ENCODE measurements at regions not wholly inside any gene's neighbourhood (a gene's known extent, or its start where the extent isn't known, plus 50 kb on each side); places are given as distances from the start of the nearest gene placed in this dataset.

DNA sequence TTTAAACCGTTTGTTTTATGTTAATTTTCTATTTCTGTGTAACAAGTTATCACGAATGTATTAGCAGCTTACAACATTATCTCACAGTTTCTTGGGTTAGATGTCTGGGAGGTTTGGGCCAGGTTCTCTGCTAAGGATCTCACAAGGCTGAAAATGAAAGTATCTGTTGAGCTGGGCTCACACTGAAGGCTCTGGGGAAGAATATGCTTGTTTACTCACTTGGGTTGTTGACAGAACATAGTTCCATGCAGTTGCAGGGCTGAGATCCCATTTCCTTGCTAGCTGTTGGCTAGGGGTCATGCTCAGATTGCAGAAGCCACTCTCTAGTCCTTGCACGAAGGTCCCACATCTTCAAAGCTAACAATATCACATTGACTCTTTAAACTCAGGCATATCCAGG, 266.6 kb upstream of the GNAI1 start:
- no peak for DNase-seq (ENCODE audit: low spot score)

DNA sequence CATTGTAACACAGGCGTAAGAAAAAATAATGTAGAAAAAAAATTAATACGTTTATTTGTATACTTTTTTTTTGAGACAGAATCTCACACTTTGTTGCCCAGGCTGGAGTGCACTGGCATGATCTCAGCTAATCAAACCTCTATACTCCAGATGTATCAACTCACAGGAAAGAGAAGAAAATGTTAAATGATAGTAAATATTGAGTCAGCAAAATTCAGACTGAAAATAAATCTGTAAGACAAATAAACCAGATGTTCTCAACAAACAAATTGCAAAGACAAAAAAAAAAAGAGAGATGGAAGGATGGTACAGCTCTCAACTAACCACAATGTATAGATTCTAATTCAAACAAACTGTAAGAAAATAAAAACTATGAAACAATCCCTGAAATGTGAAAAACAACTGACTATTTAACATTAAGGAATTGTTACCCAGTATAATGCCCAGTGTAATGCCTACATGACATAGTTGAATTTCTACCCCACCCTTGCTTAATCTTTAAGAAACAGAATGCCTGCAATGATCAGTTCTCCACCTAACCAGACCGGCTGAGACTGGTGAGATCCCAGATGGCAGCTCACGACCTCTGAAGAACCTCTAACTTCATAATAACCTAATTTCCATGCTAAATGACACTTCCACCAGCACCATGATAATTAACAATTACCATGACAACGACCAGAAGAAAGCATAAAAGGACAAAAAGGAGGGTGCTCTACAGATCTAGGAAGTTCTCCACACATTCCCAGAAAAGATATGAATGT, 272.0 kb upstream of the GNAI1 start:
- DNase-seq (ENCODE audit: low spot score): no peak

DNA sequence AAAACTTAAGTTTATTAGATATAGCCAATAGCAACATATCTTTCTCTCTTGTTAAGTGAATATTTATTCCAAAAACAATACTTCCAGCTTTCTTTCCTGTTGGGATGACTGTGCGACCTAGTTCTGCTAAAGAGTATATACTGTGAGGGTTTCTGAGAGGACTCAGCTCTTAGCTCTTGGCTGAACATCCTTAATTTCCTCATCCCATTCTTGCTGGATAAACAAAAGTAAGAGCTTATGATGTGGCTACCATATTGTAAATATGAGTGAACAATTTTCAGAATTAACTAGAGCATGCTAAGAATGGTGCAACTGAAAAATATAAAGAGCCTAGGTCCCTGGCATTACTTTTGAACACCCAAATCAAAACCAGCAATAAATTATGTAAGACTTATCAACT, 279.5 kb upstream of the GNAI1 start:
- no peak for DNase-seq (ENCODE audit: low spot score)

DNA sequence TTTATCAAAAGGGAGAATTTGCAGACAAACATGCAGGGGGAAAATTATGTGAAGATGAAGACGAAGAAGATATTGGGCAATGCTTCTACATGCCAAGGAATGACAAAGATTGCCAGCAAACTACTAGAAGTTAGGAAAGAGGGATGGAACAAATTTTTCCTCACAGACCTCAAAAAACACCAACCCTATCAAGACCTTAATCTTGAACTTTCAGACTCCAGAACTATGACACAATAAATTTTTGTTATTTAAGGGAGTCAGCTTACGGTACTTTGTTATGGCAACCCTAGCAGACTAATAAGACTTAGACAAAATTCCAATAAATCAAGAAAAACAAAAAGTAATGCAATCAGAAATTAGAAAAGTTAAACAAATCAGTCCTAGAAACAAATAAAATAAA, 280.0 kb upstream of the GNAI1 start:
- DNase-seq (ENCODE audit: low spot score): no peak

DNA sequence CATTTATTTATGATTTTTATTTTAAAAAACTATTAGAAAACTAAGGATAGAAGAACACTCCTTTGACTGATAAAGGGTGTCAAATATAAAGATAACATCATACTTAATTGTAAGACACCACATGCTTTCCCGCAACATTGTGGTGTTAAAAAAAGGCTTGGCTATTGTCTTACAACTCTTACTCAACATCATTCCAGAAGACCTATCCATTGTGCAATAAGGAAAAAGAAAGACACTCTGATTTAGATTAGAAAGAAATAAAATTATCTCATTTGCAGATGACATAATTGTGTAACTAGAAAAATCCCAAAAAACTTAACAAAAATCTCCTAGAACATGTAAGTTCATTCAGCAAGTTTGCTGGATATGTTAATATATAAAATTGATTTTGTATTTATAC, 296.7 kb upstream of the GNAI1 start:
- DNase-seq (ENCODE audit: low spot score): no peak

DNA sequence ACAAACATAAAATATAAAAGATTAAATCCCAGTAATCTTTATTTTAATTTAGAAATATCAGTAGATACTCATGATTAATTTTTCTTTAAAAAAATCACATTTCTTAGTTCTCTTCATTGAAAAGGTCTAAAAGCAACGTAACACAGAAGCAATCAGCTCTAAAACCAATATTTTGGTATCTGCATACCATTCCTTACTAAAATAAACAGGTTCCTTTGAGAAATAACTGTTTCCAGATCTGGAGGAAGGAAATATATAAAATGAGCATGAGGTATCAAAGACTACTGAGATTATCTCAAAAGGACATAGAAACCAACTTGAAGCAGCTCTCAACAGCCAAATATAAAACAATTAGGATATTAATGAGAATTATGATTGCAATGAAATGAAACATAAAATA, 301.0 kb upstream of the GNAI1 start:
- DNase-seq (ENCODE audit: low spot score): no peak

DNA sequence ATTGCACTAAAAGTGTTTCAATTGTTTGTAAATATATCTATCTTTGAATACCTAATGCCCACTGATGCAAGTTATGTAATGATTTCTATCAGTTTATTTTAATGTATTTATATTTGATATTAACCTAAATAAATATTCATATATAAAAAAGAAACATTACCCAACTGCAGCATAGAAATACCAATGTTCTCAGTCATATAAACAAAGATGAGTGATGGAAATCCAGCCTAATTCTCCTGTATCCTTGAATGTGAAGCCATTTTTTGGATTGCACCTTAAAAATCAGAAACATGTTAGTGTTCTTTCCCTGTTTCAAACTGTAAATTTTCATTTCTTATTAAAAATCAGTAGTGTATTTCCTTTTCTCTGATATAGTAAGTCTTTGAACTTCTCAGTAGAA, 305.8 kb upstream of the GNAI1 start:
- DNase-seq (ENCODE audit: low spot score): no peak

DNA sequence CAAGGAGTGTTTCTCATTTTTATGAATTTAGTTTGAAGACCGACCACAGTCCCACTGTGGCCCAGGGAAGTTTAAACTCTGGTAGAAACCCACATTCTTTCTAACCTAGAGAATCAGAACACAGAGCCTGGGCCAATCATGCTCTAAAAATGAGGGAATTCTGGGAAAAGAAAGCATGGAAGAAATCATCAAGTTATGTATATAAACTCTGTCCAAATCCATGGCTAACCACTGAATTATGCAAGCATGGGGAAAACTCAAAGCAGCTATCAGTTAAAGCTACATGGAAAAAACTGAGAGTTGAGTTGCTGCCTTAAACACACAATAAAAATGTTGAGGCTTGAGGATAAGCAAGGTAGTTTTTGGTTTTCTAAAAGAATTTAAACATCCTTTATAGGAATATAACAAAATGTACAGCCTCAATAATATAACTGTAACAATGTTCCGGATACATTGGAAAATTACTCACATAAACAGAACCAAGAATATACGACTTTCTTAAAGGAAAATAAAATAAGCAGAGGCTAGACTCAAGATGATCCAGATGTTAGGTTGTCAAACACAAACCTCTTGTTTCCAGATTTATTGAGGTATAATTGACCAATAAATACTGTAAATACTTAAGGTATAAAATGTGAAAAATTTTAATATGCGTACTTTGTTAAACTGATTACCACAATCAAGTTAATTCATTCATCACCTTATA, 311.2 kb upstream of the GNAI1 start:
- DNase-seq (ENCODE audit: low spot score): no peak

DNA sequence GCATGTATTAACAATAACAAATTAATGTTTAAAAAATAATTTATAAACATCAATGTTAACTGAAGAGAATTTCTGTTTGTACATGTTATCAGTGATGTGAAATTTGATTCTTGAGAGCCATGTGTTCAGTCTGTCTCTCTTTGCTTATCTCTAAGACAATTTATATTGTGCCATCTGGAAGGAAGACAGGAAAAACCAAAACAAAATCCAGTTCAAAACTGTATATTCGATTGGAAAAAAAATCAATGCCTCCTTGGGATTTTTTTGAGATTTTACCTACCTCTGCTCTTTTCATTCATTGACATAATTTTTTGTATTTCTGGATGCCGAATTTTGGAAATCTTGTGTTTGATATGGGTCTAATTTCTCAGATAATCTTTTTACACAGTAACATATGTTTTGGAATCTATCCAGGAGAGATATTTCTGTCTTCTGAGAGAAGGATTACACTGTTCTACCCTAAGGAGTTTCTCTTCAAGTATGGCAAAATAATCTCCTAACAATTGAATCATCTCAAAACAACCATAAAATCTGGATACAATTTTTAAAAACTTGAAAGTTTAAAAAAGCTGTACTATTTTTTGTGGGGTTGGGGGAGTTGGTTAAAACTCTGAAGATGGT, 311.9 kb upstream of the GNAI1 start:
- DNase-seq (ENCODE audit: low spot score): no peak

DNA sequence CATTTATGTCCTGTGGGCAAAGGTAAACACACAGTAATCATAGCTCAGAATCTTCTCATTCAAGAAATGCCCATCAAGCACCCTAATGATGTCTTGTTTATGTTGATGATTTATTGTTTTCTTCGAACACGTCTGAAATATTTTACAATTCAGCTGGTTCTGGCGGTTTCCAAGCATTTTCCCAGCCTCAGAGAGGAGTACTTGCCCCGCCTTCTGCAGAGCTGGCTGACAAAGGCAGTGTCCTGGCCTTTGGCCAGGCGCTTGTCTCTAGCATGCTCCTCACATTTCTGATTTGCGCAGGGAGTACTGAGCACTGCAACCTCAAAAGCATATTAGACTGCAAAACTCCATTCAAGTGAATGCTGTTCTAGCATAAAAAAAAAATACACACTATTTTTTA, 314.2 kb upstream of the GNAI1 start:
- DNase-seq (ENCODE audit: low spot score): no peak

DNA sequence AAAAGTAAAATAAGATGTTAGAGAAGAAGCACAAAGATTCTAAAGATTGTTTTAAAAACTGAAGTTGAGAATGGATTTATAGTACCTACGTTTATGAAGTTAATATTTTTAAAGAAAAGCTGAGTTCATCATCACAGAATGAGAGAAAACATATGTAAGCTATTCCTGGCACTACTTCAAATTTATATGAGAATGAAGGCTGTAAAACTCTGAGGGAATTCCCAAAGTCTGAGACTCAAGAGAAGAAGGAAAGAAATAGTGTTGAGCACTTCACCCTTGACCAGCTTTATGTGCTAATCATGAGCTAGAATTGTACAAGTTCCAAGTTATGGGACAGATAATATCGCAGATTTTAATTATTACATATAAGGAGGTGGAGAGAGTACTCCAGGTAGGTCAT, 323.7 kb upstream of the GNAI1 start:
- no peak for DNase-seq (ENCODE audit: low spot score)

DNA sequence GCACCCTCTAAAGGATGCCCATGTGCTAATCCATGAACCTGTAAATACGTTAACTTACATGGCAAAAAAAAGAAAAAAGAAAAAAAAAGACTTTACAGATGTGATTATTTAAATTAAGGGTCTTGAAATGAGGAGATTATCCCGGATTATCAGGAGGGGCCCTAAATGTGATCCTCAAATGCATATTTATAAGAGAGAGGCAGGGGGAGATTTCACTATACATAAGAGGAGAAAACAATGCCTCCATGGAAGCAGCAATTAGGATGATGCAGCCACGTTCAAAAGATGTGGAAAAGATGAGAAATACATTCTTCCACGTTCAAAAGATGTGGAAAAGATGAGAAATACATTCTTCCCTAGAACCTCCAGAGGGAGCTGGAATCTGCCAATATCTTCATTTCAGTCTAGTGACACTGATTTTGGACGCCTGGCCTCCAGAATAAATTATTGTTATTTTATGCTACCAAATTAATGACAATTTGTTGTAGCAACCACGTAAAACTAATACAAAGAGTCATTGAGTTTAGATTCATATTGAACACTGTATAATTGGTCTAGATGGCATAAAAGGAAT, 328.4 kb upstream of the GNAI1 start:
- DNase-seq (ENCODE audit: low spot score): no peak

DNA sequence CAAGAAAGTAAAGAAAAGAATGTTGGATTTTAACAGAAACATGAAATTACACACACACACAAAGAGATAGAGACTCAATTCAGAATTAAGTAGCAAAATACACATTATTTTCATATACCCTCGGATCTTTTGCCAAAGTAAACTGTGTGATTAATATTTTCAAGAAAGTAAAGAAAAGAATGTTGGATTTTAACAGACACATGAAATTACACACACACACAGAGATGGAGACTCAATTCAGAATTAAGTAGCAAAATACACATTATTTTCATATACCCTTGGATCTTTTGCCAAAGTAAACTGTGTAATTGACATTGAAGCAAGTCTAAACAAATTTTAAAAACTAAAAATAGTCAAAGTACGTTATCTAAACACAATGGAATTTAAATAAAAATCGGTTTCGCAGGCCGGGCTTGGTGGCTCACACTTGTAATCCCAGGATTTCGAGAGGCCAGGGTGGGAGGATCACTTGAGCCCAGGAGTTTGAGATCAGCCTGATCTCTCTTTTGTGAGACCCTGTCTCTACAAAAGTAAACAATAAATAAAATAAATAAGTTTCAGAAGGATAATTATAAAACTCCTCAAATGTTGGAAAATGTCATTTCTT, 337.3 kb upstream of the MAGI2 start:
- DNase-seq (ENCODE audit: low spot score): no peak

DNA sequence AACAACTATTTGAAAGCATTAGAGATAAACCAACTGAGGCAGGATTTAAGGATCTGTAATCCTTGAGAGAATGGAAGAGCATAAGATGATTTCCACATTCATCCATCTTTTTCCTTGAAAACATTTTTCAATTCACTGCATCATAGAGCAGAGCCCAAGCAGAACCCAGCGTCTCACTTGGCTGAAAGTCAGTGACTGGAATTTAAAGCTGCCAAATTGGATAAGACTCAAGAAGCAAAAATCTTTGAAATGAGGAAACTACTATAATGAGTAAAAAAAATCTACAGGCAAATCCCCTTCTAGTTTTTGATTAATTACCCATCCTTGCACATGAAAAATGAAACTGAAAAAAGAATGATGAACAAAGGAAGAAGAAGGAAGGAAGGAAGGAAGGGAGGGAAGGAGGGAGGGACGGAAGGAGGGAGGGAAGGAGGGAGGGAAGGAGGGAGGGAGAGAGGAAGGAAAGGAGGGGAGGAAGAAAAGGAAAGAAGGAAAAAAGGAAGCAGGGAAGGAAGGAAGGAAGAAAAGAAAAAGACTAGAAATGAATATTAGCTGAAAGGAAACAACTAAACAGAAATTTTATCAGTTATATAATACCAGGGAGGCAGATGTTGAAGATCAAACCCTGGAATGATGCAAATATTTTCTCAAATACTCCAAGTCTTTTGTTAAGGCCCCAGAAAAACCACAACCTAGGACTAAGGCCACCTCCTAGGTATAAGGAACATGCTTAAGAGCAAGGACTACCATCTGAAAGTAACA, 336.3 kb upstream of the MAGI2 start:
- no peak for DNase-seq (ENCODE audit: low spot score)

DNA sequence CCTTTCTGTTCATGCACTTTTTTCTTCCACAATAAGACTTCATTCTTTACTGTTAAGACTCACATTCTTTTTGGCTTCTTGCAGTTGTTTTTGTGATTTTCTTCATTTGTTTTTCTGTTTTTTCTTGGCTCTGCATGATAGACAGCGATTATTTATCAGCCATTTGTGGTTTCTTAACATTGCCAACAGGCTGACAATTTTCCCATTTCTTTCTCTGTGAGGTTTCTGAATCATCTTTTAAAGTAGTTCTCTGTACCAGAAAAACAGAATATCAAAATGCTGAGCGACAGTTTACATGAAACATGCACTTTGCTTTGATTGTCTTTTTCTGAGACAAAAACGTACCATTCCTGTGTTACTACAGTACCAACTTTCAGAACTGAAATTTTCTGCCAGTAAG, 334.2 kb upstream of the MAGI2 start:
- DNase-seq (ENCODE audit: low spot score): no peak

DNA sequence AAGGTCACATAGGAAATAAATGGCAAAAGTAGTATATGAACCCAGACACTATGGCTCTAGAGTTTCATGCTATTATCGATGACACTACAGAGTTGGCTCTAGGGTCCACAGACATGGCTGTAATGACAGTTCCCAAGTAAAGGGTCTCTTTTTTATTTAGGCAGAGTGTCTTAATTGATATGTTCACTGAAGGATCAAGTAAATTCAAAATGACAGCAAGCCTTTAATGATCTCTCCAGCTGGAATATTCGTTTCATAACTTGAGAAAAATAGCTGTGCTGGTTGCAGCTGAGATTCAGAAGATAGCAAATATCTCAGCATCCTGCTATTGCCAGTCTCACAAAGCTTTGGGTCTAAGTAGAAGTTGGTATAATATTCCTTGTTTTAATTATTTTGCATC, 333.6 kb upstream of the MAGI2 start:
- no peak for DNase-seq (ENCODE audit: low spot score)

DNA sequence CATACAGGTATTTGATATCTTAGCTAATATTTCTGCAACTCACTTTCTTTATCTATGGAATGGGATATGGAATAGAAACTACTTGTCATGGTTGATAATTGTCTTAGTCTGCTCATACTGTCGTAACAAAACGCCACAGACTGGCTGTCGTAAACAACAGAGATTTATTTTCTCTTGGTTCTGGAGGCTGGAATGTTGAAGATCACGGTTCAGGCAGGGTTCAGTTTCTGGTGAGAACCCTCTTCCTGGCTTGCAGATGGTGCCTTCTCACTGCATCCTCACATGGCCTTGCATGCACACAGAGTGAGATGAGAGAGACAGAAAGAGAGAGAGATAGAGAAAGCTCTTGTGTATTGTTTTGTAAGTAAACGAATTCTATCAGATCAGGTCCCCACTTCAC, 332.7 kb upstream of the MAGI2 start:
- no peak for DNase-seq (ENCODE audit: low spot score)

DNA sequence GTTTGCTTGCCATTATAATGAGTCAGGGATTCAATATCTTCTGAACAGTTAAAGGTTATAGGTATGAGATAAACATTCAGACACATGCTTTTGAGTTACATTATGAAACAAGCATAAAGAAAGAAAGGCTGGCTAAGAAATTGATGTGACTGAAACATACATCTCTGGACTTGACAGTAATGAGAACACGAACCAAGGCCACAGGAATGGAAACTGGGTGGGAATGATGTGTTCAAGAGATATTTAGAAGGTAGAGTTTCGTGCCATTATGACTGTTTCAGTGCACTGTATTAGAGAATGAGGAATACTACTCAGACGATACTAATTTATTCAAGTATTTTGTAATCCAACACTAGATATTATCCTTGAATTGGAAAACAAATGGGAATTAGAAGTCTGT, 332.1 kb upstream of the MAGI2 start:
- no peak for DNase-seq (ENCODE audit: low spot score)

DNA sequence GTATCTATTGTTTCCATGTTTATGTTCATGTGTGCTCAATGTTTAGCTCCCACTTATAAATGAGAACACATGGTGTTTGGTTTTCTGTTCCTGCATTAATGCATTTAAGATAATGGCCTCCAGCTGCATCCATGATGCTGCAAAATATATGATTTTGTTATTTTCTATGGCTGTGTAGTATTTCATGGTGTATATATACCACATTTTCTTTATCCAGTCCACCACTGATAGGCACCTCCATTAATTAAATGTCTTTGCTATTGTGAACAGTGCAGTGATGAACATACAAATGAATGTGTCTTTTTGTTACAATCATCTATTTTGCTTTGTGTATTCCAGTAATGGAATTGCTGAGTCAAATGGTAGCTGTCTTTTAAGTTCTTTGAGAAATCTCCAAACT, 329.4 kb upstream of the MAGI2 start:
- DNase-seq (ENCODE audit: low spot score): no peak

DNA sequence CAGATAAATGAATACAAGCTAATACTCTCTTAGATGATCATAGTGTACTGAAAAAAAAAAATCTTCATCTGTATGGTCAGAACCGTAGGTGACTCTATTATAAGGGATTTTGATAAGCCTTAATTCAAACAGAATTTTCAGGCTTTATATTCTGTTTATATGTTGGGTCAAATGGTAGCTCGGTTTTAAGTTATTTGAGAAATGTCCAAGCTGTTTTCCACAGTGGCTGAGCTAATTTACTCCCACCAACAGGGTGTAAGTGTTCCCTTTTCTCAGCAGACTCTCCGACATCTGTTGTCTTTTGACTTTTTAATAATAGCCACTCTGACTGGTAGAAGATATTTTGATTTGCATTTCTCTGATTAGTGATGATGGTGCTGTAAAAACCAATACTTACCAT, 328.8 kb upstream of the MAGI2 start:
- DNase-seq (ENCODE audit: low spot score): no peak

DNA sequence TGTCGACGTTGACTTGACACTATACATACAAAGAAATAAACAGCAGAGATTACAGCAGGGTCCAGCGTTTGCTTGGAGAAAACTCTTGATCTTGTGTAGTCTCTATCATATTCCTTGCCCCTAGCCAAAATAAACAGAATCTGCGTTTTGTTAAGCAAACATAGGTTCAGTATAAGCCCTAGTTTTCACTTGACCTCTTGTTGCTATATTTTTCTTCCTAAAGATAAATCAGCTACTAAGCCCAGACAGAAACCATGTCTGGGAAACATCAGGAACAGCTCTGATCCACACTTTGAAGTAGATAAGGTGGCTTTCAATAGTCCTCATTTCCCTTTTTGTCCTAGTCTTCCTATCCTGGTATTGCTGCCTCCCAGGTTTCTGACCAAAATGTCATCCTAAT, 328.2 kb upstream of the MAGI2 start:
- DNase-seq (ENCODE audit: low spot score): no peak

Measured in hematopoietic multipotent progenitor cell treated with erythropoietin and hydrocortisone succinate and interleukin-3 and kit ligand, for 17 days (in vitro differentiated cells).